Activated CD8-positive, alpha-beta memory T cell treated with anti-CD3 and anti-CD28 coated beads for 4 hours (primary cell): ENCODE measurements at regions not wholly inside any gene's neighbourhood (a gene's known extent, or its start where the extent isn't known, plus 50 kb on each side); places are given as distances from the start of the nearest gene placed in this dataset.

Experiments used
- DNase-seq, 2 donors: peaks; one replicate each; pipeline ENCODE4 v3.0.0-alpha.2; 2020; ENCODE audit warnings: low read depth in 2 of 2

DNA sequence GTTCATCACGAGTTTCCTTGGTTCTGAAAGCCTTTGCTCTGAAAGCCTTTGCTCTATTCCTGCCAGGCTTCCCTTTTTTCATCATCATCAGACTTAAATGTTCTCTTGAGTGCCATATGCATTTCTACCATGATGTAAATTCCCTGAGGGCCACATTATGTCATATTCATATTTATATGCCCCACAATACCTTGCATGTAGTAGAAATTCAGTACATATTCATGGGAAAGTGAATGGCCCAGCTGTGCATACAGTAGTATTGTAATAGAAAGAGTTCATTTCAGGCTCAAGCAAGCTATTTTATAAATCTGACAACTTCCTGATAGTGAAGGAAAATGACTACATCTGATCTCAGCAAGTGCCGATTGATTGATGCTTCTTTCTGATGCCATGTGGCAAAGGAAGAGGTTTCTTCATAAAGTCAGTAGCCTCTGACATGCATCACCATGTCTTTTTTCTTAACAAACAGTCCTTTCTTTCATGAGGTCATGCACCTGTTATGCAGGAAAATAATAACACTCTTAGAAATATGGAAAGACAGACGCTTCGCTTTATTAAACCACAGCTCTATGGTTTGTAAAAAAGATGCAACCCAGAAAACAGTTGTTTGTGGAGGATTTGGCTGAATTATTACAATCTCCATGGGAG is 308.7 kb downstream of the SAMD5 start:
- DNase-seq = no peak

- DNase-seq = no peak
Measured at GRCh38 chr6:147820520-147820919, 312.0 kb downstream of the SAMD5 start.

- no peak for DNase-seq
Measured at GRCh38 chr6:147821295-147821897, 312.9 kb downstream of the SAMD5 start.

DNA sequence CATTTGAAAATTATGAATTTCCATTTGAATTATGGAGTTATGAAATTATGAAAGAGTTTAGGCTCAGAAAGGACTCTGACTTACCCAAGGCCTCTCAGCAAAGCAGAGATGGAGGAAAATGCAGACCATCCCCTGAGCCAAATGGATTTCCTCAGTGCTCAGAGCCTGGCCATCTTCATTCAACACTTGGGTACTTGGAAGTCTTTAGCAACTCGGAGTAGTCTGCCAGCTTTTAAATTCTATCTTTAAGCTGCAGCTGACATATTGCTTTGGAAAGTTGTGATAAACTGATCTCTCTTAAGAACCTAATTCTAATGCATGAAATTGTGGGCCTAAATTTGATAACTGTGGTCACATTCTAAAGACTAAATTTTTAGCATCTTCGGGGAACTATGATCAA is 315.4 kb downstream of the SAMD5 start:
- DNase-seq = no peak

GRCh38 chr6:147825848-147826247 is 317.4 kb downstream of the SAMD5 start:
- no peak for DNase-seq

DNA sequence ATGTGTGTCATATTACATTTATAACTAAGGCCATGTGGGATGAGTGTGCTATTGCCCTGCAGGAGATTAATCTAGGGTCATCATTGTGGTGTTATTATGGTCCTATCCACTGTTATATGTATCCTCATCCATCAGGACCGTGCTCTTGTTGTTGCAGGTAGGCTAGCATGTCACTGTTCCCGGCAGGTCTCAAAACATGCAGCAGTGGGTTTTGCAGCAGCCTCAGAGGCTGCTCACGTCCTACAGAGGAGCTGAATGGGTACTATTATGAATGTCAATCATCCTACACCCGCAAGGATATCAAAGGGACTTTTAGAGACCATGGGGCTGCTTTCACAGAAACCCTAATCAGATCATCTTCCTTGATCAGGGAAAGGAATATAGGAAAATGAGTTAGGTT is 318.2 kb downstream of the SAMD5 start:
- no peak for DNase-seq

GRCh38 chr6:147829418-147829817 is 320.9 kb downstream of the SAMD5 start:
- DNase-seq = no peak

GRCh38 chr6:147829835-147830234 is 321.3 kb downstream of the SAMD5 start:
- no peak for DNase-seq

- no peak for DNase-seq
Measured at GRCh38 chr6:147831356-147831755, 322.9 kb downstream of the SAMD5 start.

DNA sequence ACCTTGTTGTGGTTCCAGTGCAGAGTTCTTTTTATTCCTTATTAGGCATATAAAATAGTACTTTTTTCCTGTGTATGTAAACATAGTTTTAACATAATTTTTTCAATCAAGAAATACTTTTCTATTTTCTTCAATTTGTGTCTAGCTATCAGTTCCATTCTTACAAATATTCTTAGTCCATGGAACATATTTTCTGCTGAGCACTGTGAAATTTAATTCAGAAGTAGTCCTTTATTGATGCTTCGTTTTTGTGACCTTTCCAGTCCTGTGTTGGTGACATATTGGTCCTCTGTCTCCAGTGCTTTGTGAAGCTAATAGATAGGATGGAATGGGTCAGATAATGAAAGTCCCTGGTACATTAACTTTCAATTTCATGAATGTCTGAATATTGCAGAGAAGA is 325.1 kb downstream of the SAMD5 start:
- no peak for DNase-seq

GRCh38 chr6:147834084-147834776 is 325.7 kb downstream of the SAMD5 start:
- no peak for DNase-seq

DNA sequence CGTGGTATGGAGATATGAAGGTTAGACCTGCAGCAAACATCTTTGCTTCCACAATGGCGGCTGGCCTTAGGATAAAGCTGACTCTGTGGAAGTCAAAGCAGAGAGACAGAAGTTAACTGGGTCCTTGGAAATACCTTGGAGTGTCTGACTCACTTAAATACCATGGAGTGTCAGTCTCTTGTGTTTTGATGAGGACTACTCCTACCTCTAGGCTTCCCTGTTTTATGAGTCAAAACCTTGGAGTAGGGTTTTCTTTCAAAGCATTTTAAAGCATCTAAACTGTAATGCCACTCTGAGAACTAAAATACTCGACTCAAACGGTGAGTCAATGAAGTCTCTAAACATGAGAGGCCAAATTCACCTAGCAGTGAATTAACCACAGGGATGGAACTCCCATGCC is 329.1 kb downstream of the SAMD5 start:
- no peak for DNase-seq

GRCh38 chr6:147839708-147840610 is 331.5 kb downstream of the SAMD5 start:
- no peak for DNase-seq

- no peak for DNase-seq
Measured at GRCh38 chr6:147841547-147842148, 333.2 kb downstream of the SAMD5 start.

GRCh38 chr6:147849401-147850330 is 341.2 kb downstream of the SAMD5 start:
- no peak for DNase-seq

GRCh38 chr6:147852772-147853171 is 344.3 kb downstream of the SAMD5 start:
- no peak for DNase-seq

DNA sequence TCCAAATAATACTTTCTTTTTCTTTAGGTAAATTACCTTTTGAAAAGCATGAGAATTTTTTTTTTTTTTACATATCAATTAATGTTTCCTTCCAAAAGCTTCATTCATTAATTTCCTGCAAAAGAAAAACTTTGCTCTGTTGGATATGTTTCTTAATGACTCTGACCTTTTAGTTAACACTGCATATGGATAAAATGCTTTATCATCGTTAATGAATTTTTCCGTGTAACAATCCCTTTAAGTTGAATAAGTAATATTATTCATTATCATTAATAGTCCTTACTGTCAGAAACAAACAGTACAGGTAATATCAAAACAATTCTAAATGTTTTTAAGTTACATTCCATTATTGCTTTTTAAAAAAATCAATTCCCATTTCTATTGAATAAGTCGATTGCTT is 345.1 kb downstream of the SAMD5 start:
- no peak for DNase-seq

DNA sequence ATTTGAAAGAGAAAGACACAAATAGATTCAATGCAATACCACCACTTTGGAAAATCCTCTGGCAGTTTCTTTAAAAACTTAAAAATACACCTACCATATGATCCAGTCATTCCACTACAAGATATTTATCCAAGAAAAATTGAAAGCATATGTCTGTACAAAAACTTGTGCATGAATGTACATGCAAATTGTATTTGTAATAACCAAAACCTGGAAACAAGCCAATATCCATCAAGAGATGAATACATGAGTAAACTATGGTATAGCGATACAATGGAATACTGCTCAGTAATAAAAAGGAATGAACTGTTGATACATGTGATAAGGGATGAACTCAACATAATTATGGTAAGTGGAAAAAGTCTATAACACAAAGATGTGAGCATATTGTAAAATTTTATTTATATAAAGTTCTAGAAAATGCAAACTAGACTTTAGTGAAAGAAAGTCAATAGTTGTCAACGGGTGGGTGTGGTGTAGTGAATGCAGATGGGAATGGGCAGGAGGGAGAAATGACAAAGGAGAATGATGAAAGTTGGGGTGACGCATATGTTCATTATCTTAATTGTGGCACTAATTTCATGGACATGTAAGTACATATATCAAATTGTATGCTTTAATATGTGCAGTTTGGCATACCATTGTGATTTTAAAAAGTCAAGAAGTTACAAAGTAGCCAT is 347.5 kb downstream of the SAMD5 start:
- no peak for DNase-seq

- DNase-seq = no peak
Measured at GRCh38 chr6:147856687-147857086, 348.2 kb downstream of the SAMD5 start.

- no peak for DNase-seq
Measured at GRCh38 chr6:147858421-147858820, 349.9 kb downstream of the SAMD5 start.
